Stromal cell of bone marrow (primary cell): ENCODE measurements at regions not wholly inside any gene's neighbourhood (a gene's known extent, or its start where the extent isn't known, plus 50 kb on each side); places are given as distances from the start of the nearest gene placed in this dataset.
A peak's percentile ranks its signal among the peaks of the same experiment; 100 is the strongest.

Experiments
- DNase-seq: peaks from one replicate; pipeline ENCODE4 v3.0.0-alpha.2; 2012; ENCODE audit warnings: low read depth

DNA sequence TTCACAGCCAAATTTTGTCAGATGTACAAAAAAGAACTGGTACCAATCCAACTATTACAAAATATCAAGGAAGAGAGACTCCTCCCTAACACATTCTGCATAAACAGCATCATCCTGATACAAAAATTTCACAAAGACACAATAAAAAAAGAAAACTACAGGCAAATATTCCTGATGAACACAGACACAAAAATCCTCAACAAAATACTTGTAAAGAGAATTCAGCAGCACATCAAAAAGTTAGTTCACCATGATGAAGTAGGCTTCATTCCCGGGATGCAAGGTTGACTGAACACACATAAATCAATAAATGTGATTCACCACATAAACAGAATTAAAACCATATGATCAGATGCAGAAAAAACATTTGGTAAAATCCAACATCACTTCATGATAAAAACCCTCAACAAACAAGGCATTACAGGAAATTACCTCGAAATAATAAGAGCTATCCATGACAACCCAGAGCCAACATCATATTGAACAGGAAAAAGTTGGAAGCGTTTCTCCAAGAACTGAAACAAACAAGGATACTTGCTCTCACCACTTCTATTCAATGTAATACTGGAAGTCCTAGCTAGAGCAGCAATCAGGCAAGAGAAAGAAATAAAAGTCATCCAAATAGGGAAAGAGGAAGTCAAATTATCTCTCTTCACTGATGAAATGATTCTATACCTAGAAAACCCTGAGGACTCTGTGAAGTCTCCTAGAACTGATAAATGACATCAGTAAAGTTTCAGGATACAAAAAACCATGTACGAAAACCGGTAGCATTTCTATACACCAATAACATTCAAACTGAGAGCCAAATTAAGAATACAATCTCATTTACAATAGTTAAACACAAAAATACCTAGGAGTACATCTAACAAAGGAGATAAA lies 223.1 kb downstream of the REEP3 start:
- no peak for DNase-seq

- DNase-seq = no peak
These were observed 228.7 kb downstream of the REEP3 start for GRCh38 chr10:63749915-63750314.

DNA sequence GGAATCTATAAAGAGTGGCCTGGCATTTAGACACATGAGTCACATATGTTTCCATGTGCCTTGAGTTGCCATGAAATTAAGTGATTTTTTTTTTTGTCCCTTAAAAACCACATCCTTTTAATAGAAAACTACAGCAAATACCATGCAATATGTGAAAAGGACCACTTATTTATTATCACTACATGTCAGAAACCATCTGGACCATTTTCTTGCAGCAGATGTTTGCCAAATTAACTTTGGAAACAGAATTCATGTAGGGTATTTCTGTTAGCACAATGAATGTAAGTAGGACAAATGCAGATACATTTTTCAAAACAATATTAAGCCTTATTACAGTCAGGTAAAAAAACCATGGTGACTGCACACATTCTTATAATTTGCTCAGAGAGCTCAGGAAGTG lies 230.6 kb downstream of the REEP3 start:
- DNase-seq = no peak

DNA sequence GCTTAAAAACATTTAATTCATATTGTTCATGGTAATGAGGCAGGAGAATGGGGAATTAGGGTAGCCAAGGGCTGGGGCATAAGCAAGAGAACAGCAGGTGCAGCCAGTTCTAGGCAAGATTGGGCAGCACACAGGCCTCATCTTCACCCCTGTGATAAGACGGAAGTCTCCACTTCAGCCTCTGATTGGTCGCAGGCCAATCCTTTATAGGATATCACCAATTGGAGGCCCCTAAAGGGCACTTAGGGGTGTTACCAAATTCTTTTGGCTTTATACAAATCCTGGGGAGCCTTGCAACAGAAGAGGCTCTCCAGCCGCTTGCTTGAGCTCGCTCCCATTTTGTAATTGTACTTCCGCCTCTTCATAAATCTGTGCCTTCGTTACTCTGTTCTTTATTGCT lies 231.1 kb downstream of the REEP3 start:
- DNase-seq = no peak

DNA sequence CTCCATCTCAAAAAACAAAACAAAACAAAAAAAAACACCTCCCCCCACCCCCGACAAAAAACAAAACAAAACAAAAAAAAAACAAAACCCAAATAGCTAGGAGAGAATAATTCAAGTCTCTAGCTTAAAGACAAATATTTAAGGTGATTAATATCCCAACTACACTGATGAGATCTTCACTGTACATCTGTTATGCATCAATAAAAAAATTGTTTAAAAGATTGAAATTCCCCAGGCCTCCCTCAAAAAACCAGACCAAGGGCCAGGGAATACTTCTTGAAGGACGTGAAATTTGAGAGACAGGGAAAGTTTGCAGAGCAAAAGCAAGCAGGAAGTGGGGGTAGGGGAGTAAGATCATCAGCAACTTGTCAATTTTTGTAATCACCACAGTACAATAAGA lies 232.6 kb downstream of the REEP3 start:
- no peak for DNase-seq

- no peak for DNase-seq
These were observed 234.2 kb downstream of the REEP3 start for GRCh38 chr10:63755441-63755840.

DNA sequence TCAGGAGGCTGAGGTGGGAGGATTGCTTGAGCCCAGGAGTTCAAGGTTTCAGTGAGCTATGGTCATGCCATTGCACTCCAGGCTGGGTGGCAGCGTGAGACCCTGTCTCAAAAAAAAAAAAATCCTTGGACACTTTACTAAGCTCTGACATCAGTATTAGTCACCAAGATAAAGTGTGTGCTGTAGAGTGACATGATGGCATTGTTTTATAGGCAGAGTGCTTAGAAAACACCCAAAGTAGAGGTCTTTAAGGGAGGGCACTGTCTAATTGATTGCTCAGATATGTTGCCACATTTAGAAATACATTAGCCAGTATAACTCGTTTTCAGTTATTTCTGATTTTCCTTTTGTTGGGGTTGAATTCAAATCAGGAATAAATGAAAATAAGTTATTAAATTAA lies 235.9 kb downstream of the REEP3 start:
- no peak for DNase-seq

DNA sequence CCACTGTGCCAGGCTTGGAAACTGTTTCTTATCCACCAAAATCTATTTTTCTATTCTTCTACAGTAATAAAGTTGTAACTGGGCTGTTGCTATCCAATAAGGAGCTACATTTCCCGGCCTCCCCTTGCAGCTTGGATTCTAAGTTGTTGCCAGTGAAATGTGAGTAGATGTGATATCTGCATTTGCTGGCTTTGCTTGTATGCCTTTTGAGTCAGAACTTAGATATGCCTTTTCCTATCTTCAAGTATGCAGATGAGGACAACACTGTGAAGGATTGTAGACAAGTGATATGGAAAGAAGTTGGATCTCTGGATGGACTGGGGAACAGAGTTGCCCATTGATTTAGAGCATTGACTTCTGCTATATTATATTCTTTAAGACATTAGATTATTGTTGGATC lies 236.9 kb downstream of the REEP3 start:
- peak; percentile 9 for DNase-seq

DNA sequence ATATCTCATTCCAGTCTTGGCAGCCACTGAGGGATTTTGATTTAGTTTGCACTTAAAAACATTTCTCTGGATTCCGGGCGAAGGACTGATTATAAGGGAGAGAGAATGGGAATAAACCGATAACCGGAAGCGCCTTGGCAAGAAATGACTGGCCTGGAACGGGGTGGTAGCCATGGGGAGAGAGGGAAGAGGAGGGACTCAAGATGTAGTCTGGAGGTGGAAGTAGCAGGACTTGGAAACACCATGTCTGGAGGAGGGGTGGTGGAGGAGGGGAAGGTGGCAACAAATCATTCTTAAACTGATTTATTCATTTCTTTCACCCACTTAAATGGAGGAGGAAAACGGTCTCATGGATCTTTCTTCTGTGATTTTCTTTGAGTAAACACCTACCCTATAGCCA lies 238.1 kb downstream of the REEP3 start:
- DNase-seq = no peak

DNA sequence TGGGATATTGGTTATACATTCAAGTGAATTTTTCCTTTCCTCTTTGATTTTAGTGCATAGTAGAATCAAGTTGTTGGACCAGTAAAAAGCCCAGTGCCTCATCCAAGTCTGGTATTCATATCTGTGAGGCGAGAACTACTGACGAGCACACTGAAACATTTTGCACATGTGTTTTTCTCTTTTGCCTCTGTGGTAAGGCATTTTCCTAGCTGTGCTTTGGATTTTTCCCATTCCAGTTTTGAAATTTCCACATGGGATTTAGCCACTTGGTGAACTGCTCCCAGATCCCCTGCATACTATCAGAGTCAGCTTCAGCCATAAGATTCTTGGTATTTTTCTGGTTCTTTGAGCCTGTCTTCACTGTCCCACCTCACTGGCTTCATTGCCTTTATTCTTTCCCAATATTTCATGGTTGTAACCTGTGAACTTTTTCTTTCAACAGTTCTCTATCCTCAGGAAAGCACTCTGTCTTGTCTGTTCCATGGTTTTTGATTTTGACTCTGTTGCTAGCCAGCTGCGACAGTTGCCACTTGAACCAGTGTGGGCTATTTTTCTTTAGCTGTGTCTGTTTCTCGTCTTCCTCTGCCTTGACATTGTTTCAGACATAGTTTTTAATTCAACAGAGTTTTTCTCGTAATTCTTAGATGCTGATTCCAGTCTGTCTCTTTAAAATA lies 239.0 kb downstream of the REEP3 start:
- DNase-seq = no peak

DNA sequence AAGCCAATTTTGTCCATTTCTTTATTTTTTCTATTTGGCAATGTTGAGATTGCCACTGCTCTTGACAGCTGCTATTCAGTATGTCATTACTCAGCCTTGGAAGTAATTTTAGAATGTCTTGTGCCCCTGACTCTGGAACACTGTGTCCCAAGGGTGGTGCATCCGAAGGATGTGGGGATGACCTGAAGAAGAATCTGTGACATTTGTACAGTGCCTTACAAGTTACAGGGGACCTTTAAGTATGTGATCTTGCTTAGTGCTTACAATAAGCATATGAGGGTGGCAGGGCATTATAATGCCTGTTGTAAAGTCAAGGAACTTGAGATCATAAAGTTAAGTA lies 239.5 kb downstream of the REEP3 start:
- no peak for DNase-seq

DNA sequence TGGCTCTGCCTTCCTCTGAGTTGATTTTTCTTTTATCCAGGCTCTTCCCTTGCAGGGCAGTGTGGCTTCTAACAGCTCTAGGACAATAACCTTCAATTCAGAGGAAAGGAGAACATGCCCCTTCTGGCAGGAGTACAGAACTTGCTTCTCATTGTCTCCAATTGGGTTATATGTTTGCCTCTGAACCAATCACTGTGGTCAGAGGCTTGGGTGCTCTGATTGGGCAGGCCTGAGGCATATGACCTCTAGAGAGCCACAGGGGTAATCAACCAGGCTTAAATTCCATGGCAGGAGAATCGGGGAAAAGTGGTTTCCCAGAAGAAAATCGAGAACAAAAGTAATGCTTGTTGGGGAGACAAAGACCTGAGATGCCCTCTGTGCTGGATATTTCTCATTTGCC lies 240.0 kb downstream of the REEP3 start:
- DNase-seq = no peak

DNA sequence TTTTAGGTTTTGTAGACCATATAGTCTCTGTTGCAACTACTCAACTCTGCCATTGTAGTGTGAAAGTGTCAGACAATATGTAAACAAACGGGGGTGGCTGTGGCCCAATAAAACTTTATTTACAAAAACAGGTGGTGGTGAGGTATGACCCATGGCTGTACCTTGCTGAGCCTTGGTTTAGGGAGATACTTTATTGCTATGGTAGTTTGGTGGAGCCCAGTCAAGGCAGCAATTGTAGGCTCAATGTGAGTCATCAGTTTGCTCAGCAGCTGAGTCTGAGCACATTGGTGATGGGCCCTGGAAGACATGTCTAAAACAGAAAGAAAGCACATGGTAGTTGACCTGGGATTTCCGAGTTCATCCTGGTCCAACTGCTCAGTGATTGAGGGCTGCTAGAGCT lies 242.5 kb downstream of the REEP3 start:
- peak; percentile 15 for DNase-seq

GRCh38 chr10:63765126-63765525 lies 243.9 kb downstream of the REEP3 start:
- DNase-seq = peak; percentile 61

DNA sequence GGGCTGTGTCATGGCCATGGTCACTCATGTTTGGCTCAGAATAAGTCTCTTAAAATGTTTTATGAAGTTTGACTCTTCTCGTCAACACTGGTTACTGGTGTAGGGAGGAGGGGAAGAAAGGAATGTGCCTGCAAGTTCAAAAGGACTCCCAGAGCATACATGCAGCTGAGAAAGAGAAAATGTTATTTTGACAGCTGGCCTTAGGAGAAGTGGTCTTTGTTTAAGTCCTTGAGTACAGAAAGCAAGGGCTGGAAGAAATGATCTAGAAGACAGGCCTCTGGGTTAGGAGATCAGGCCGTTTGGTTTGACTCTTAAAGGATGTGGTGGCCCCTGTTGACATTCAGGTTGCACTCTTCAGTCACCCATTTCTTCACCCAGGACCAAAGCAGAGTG lies 245.5 kb downstream of the REEP3 start:
- no peak for DNase-seq

DNA sequence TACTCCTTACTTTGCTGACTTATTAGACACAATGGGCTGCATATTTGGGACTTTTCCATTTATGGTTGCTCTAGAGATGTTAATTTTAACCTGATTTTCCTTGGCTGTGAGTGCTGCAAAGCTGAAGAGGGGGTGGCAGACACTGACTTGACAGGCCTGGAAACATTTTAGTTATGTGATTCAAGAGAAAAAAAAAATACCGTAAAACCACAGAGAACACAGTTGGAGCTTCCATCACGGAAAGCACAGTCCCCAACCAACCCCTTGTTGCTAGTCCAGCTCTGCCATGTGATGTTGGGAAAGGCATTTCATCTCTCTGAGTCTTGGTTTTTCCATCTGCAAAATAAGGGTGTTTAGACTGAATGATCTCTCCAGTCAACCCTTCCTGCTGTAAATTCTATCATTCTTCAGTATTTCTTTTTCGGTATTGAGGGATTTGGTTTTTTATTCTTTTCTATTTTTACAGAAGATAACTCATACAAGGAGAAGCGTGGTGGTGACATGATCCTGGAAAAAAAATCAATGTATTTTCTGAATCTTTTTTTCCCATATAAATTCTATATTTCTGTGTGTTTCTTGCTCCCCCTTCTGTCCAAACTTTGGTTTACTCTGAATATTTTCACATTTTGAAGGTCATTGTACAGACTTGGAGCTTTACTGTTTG lies 246.1 kb downstream of the REEP3 start:
- peak; percentile 64 for DNase-seq

GRCh38 chr10:63769367-63769766 lies 248.2 kb downstream of the REEP3 start:
- DNase-seq = no peak

GRCh38 chr10:63770523-63770922 lies 249.3 kb downstream of the REEP3 start:
- DNase-seq = no peak

DNA sequence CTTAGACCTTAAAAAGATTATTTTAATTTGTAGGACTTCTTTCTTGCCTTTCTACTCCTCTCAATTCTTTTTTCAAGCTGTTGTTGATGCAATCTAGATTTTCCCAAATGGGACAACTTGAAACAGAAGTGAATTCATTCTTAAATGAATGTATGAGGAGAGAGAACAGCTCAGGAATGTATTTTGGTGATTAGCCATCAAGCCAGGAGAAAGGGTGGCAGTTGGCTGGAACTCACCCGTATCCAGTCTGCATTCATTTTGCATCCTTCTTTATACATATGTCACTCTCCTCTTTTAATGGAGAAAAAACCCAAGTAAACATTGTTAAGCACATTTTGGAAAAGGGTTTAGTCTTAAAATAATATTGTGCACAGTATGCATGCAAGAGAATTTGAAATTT lies 251.3 kb downstream of the REEP3 start:
- DNase-seq = no peak

- DNase-seq = no peak
These were observed 251.9 kb downstream of the REEP3 start for GRCh38 chr10:63773106-63773505.

- no peak for DNase-seq
These were observed 252.8 kb downstream of the REEP3 start for GRCh38 chr10:63773962-63774361.

DNA sequence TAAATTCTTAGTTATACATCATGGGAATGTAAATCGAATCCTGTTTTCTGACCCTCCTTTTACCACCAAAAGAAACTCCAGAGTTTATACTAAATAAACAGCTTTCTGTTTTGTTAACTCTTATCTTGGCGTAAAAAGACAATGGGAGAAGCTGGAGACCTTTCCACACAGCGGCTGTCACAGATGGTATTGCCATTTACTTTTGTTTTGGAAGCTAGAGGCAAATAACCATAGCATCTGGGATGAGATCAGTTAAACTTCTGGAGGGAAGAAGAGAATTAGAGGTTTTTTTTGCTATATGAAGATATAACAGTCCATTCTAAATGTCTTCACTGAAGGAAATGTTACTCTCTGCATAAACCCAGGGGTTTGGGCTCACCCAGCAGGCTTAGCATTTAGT lies 258.9 kb downstream of the REEP3 start:
- no peak for DNase-seq

DNA sequence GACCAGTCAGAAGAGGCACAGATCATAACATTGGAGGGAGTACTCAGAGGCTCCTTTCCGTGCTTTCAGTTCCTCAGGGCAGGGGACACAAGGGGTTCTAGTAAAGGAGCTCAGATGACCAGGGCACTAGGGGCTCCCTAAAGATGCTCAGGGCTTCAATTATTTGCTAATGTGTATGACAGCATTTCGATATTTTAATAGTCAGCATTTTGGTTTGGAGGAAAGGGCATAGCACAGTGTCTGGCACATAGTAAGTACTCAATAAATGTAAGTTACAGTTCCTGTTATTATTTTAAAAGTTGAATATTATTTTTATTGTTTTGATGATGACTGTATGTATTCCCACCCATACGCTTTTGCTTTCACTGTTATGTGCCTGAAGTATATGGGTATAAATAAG lies 260.0 kb downstream of the REEP3 start:
- no peak for DNase-seq
